ENCODE measurements at regions not wholly inside any gene's neighbourhood (a gene's known extent, or its start where the extent isn't known, plus 50 kb on each side); places are given as distances from the start of the nearest gene placed in this dataset.

DNA sequence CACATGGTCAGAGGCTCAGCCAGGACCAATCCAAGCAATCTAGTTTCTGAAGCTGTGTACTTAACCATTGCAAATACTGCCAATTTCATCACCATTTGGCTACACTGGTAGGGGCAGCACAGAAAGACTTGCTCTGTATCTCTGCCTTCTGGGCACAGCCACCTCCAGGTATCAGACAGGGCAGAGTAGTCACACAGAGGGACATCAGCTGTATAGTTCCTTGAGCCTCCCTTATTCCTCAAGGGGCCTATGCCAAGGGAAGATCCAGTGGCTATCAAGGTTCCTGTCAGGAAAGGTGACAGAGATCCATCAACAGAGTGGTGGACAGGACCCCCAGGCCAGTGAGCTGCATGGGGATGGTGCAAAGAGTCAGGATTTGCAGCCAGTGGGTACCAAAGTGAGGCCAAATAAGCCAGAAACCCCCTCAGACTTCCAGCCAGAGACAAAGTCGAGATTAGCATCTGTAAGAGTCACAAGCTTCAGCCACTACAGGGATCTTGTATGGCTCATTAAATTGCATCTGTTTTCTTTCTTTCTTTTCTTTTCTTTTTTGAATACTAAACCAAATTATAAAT, 381.6 kb upstream of the CPEB2 start:
- in situ Hi-C loops (cut with MboI; ENCODE audit: low sequenced_read_pairs, unreplicated experiment) = no loop called here
- DNase-seq (ENCODE audit: low spot score) = no peak

DNA sequence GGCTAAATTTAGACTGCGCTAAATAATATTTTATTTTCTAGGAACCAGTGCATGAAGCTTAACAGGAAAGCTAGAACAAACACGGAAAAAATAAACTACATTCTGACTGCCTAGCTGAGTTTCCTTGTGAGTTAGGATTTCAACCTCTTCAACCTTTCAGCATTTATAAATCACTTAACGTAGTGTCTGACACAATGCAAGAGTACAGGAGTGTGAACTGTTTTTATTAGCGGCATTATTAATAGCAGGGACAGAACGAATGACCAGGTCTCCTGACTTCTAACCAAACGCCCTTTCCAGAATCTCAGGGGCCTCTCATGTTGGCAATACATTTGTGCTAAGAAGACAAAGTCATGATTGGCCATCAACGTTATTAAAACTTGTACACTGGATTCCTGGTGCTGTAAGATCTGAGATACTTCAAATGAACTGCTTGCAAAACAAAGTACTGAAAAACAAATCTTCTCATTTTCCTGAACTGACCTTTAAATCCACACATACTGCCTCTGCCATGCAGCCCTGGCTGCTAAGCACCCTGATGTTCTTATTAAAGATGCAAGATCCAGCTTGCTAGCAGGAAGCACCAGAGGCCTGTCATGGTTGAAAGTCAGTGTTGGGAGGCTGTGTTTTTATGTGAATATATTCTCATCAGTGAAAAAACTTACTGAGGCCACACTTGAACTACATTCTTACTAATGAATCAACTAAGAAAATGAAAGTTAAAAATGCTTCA, 380.4 kb upstream of the CPEB2 start:
- TF ChIP-seq, protein P1, sequence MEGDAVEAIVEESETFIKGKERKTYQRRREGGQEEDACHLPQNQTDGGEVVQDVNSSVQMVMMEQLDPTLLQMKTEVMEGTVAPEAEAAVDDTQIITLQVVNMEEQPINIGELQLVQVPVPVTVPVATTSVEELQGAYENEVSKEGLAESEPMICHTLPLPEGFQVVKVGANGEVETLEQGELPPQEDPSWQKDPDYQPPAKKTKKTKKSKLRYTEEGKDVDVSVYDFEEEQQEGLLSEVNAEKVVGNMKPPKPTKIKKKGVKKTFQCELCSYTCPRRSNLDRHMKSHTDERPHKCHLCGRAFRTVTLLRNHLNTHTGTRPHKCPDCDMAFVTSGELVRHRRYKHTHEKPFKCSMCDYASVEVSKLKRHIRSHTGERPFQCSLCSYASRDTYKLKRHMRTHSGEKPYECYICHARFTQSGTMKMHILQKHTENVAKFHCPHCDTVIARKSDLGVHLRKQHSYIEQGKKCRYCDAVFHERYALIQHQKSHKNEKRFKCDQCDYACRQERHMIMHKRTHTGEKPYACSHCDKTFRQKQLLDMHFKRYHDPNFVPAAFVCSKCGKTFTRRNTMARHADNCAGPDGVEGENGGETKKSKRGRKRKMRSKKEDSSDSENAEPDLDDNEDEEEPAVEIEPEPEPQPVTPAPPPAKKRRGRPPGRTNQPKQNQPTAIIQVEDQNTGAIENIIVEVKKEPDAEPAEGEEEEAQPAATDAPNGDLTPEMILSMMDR (IDR thresholded peaks at IDR 0.05; ENCODE audit: borderline replicate concordance, control extremely low read depth, extremely low read depth, insufficient read depth, missing control alignments) = no peak
- DNase-seq (ENCODE audit: low spot score) = no peak
- in situ Hi-C loops (cut with MboI; ENCODE audit: low sequenced_read_pairs, unreplicated experiment) = no loop called here

More for the DNA sequence above, 381.6 kb upstream of the CPEB2 start:
- TF ChIP-seq, protein P1 (IDR thresholded peaks at IDR 0.05; ENCODE audit: borderline replicate concordance, control extremely low read depth, extremely low read depth, insufficient read depth, missing control alignments) = no peak

DNA sequence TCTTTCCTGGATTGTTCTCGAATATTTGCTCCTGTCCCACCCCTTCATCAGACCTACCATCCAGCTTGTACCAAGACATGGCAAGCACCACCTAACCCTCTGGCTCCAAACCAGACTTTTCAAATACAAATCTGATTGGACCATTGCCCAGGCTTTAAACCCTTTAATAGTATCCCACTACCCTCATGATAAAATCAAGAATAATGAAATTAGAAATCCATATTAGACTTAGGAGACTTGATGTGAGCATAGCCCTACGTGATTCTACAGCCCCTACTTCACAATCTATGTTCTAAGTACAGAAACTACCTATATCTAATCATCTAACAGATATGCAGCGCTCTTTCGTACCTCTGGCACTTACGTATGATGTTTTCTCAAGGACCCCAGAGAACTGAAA, 375.2 kb upstream of the CPEB2 start:
- DNase-seq (ENCODE audit: low spot score) = no peak
- TF ChIP-seq, protein P1 (IDR thresholded peaks at IDR 0.05; ENCODE audit: borderline replicate concordance, control extremely low read depth, extremely low read depth, insufficient read depth, missing control alignments) = no peak
- in situ Hi-C loops (cut with MboI; ENCODE audit: low sequenced_read_pairs, unreplicated experiment) = no loop called here

- DNase-seq (ENCODE audit: low spot score) = no peak
- in situ Hi-C loops (cut with MboI; ENCODE audit: low sequenced_read_pairs, unreplicated experiment) = no loop called here
- TF ChIP-seq, protein P1 (IDR thresholded peaks at IDR 0.05; ENCODE audit: borderline replicate concordance, control extremely low read depth, extremely low read depth, insufficient read depth, missing control alignments) = no peak
Measured at GRCh38 chr4:14631806-14632440, 370.4 kb upstream of the CPEB2 start.

- in situ Hi-C loops (cut with MboI; ENCODE audit: low sequenced_read_pairs, unreplicated experiment) = no loop called here
- no peak for DNase-seq (ENCODE audit: low spot score)
- TF ChIP-seq, protein P1 (IDR thresholded peaks at IDR 0.05; ENCODE audit: borderline replicate concordance, control extremely low read depth, extremely low read depth, insufficient read depth, missing control alignments) = no peak
Measured at GRCh38 chr4:14636563-14636962, 365.7 kb upstream of the CPEB2 start.

DNA sequence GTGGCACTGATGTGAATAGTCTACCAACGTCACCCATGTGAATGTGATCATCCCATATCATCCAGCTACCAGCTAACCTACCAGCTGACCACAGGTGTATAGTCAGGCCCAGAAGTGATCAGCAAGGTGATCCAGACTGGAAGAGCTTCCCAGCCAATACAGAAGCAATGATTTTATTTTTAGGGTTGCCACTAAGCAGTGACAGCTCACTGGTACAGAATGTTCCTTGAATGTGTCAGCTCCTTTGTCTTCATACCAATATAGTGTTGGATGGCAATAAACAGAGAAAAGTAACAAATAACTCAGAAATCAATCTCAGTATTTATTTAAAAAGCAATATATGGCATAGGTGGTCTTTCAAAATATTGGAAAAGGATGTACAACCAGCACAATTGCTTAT, 361.8 kb upstream of the CPEB2 start:
- TF ChIP-seq, protein P1 (IDR thresholded peaks at IDR 0.05; ENCODE audit: borderline replicate concordance, control extremely low read depth, extremely low read depth, insufficient read depth, missing control alignments) = no peak
- in situ Hi-C loops (cut with MboI; ENCODE audit: low sequenced_read_pairs, unreplicated experiment) = no loop called here
- no peak for DNase-seq (ENCODE audit: low spot score)
